A172 (cell line): ENCODE measurements at regions not wholly inside any gene's neighbourhood (a gene's known extent, or its start where the extent isn't known, plus 50 kb on each side); places are given as distances from the start of the nearest gene placed in this dataset.
"Not testable (repeated sequence)": the region's sequence is repeated elsewhere in the genome, so short reads cannot be mapped to it uniquely, and the experiment has no call there.

Experiments used
- DNase-seq: peaks from one replicate; pipeline ENCODE4 v3.0.0-alpha.2; 2015; ENCODE audit warnings: low spot score

GRCh38 chr11:106495046-106495445, 417.6 kb downstream of the AASDHPPT start:
- no peak for DNase-seq

- DNase-seq, result no peak
Observed at GRCh38 chr11:106496677-106497076, 419.2 kb downstream of the AASDHPPT start.

GRCh38 chr11:106497321-106497720, 419.9 kb downstream of the AASDHPPT start:
- no peak for DNase-seq

GRCh38 chr11:106497822-106498221, 420.4 kb downstream of the AASDHPPT start:
- DNase-seq, result no peak

GRCh38 chr11:106503901-106504300, 426.4 kb downstream of the AASDHPPT start:
- DNase-seq, result no peak

GRCh38 chr11:106507645-106508306, 430.3 kb downstream of the AASDHPPT start:
- no peak for DNase-seq

- DNase-seq, result no peak
Observed at GRCh38 chr11:106514706-106515105, 437.2 kb downstream of the AASDHPPT start.

- no peak for DNase-seq
Observed at GRCh38 chr11:106517426-106517825, 440.0 kb downstream of the AASDHPPT start.

- no peak for DNase-seq
Observed at GRCh38 chr11:106520146-106520912, 442.9 kb downstream of the AASDHPPT start.

GRCh38 chr11:106520920-106521319, 443.5 kb downstream of the AASDHPPT start:
- no peak for DNase-seq

- DNase-seq, result no peak
Observed at GRCh38 chr11:106523171-106523570, 445.7 kb downstream of the AASDHPPT start.

GRCh38 chr11:106523921-106524320, 446.5 kb downstream of the AASDHPPT start:
- no peak for DNase-seq

GRCh38 chr11:106524436-106524835, 447.0 kb downstream of the AASDHPPT start:
- no peak for DNase-seq

- not testable (repeated sequence) for DNase-seq
Observed at GRCh38 chr11:106531648-106532047, 454.2 kb downstream of the AASDHPPT start.

GRCh38 chr11:106533046-106533445, 455.6 kb downstream of the AASDHPPT start:
- no peak for DNase-seq

- no peak for DNase-seq
Observed at GRCh38 chr11:106540001-106540400, 462.5 kb downstream of the AASDHPPT start.

GRCh38 chr11:106548406-106548805, 469.9 kb downstream of the GUCY1A2 start:
- DNase-seq, result no peak

GRCh38 chr11:106551744-106552673, 466.3 kb downstream of the GUCY1A2 start:
- DNase-seq, result no peak

GRCh38 chr11:106552694-106553203, 465.5 kb downstream of the GUCY1A2 start:
- DNase-seq, result no peak

- no peak for DNase-seq
Observed at GRCh38 chr11:106553304-106553703, 465.0 kb downstream of the GUCY1A2 start.

- not testable (repeated sequence) for DNase-seq
Observed at GRCh38 chr11:106555566-106556250, 462.6 kb downstream of the GUCY1A2 start.
